ENCODE measurements at regions not wholly inside any gene's neighbourhood (a gene's known extent, or its start where the extent isn't known, plus 50 kb on each side); places are given as distances from the start of the nearest gene placed in this dataset.

GRCh38 chr5:61610678-61611024 is 278.6 kb downstream of the ZSWIM6 start:
- Histone ChIP-seq H3K9me2 (replicated peaks; ENCODE audit: control insufficient read depth, low read length) (no peaks in the 10 kb centered on the region), H3K9me3 (ENCODE audit: control insufficient read depth, insufficient read depth, low read length) (no peaks in the 10 kb centered on the region), H3K27me3 (ENCODE audit: control insufficient read depth, low read length) (no peaks in the 10 kb centered on the region; the same call in 1 of the 2 replicates), H3K4me3 (ENCODE audit: low read length) (no peak overlapping the region), H3K36me3 (ENCODE audit: control insufficient read depth, low read length) (no peaks in the 10 kb centered on the region), H3K4me1 (ENCODE audit: control insufficient read depth, low read length) (no peaks in the 10 kb centered on the region), H3F3A (ENCODE audit: control insufficient read depth, insufficient read depth) (no peaks in the 10 kb centered on the region), H4K20me1 (ENCODE audit: control insufficient read depth, insufficient read depth, low read depth, low read length) (no peaks in the 10 kb centered on the region), H3K27ac (ENCODE audit: low read depth, low read length) (no peak overlapping the region), H3K4me2 (ENCODE audit: low read length) (no peak overlapping the region), H3K79me2 (ENCODE audit: control insufficient read depth, low read length) (no peaks in the 10 kb centered on the region)
- TF ChIP-seq CTCF (IDR thresholded peaks at IDR 0.05; ENCODE audit: low read depth, low read length, poor library complexity, severe bottlenecking) = no peak
- no peak for TF ChIP-seq EZH2phosphoT487 (IDR thresholded peaks at IDR 0.05; ENCODE audit: borderline replicate concordance, low read length)

- Histone ChIP-seq H3K36me3 (ENCODE audit: control insufficient read depth, low read length) (no peaks in the 10 kb centered on the region), H3K4me2 (ENCODE audit: low read length) (no peak overlapping the region), H3K9me2 (replicated peaks; ENCODE audit: control insufficient read depth, low read length) (no peaks in the 10 kb centered on the region), H3K79me2 (ENCODE audit: control insufficient read depth, low read length) (no peaks in the 10 kb centered on the region), H4K20me1 (ENCODE audit: control insufficient read depth, insufficient read depth, low read depth, low read length) (no peaks in the 10 kb centered on the region), H3K27me3 (ENCODE audit: control insufficient read depth, low read length) (no peaks in the 10 kb centered on the region; the same call in 1 of the 2 replicates), H3K4me1 (ENCODE audit: control insufficient read depth, low read length) (no peaks in the 10 kb centered on the region), H3F3A (ENCODE audit: control insufficient read depth, insufficient read depth) (no peaks in the 10 kb centered on the region), H3K27ac (ENCODE audit: low read depth, low read length) (no peak overlapping the region), H3K9me3 (ENCODE audit: control insufficient read depth, insufficient read depth, low read length) (no peaks in the 10 kb centered on the region), H3K4me3 (ENCODE audit: low read length) (no peak overlapping the region)
- no peak for TF ChIP-seq CTCF (IDR thresholded peaks at IDR 0.05; ENCODE audit: low read depth, low read length, poor library complexity, severe bottlenecking)
- TF ChIP-seq EZH2phosphoT487 (IDR thresholded peaks at IDR 0.05; ENCODE audit: borderline replicate concordance, low read length) = no peak
Measured at GRCh38 chr5:61612431-61612830, 280.4 kb downstream of the ZSWIM6 start.

- no peaks in the 10 kb centered on the region for H3K4me1 ChIP-seq (ENCODE audit: control insufficient read depth, low read length)
- no peaks in the 10 kb centered on the region; the same call in 1 of the 2 replicates for H3K27me3 ChIP-seq (ENCODE audit: control insufficient read depth, low read length)
- no peaks in the 10 kb centered on the region for H3K9me3 ChIP-seq (ENCODE audit: control insufficient read depth, insufficient read depth, low read length)
- no peaks in the 10 kb centered on the region for H3F3A ChIP-seq (ENCODE audit: control insufficient read depth, insufficient read depth)
- H3K4me2 ChIP-seq (ENCODE audit: low read length) = no peak overlapping the region
- TF ChIP-seq EZH2phosphoT487 (IDR thresholded peaks at IDR 0.05; ENCODE audit: borderline replicate concordance, low read length) (no peak), CTCF (IDR thresholded peaks at IDR 0.05; ENCODE audit: low read depth, low read length, poor library complexity, severe bottlenecking) (no peak)
- H3K79me2 ChIP-seq (ENCODE audit: control insufficient read depth, low read length) = no peaks in the 10 kb centered on the region
- no peaks in the 10 kb centered on the region for H3K36me3 ChIP-seq (ENCODE audit: control insufficient read depth, low read length)
- H3K9me2 ChIP-seq (replicated peaks; ENCODE audit: control insufficient read depth, low read length) = no peaks in the 10 kb centered on the region
- H3K4me3 ChIP-seq (ENCODE audit: low read length) = no peak overlapping the region
- no peak overlapping the region for H3K27ac ChIP-seq (ENCODE audit: low read depth, low read length)
- no peaks in the 10 kb centered on the region for H4K20me1 ChIP-seq (ENCODE audit: control insufficient read depth, insufficient read depth, low read depth, low read length)
Measured at GRCh38 chr5:61613679-61614078, 281.6 kb downstream of the ZSWIM6 start.

GRCh38 chr5:61614606-61615005 is 282.5 kb downstream of the ZSWIM6 start:
- TF ChIP-seq CTCF (IDR thresholded peaks at IDR 0.05; ENCODE audit: low read depth, low read length, poor library complexity, severe bottlenecking) = no peak
- TF ChIP-seq EZH2phosphoT487 (IDR thresholded peaks at IDR 0.05; ENCODE audit: borderline replicate concordance, low read length) = no peak
- H3K4me1 ChIP-seq (ENCODE audit: control insufficient read depth, low read length) = peaks cover 3% of the 10 kb centered on the region; the same call in 1 of the 2 replicates
- no peak overlapping the region for H3K4me2 ChIP-seq (ENCODE audit: low read length)
- H3K27me3 ChIP-seq (ENCODE audit: control insufficient read depth, low read length) = no peaks in the 10 kb centered on the region; the same call in 1 of the 2 replicates
- no peak overlapping the region for H3K4me3 ChIP-seq (ENCODE audit: low read length)
- no peaks in the 10 kb centered on the region for H4K20me1 ChIP-seq (ENCODE audit: control insufficient read depth, insufficient read depth, low read depth, low read length)
- no peaks in the 10 kb centered on the region for H3K9me2 ChIP-seq (replicated peaks; ENCODE audit: control insufficient read depth, low read length)
- H3K9me3 ChIP-seq (ENCODE audit: control insufficient read depth, insufficient read depth, low read length) = no peaks in the 10 kb centered on the region
- no peak overlapping the region for H3K27ac ChIP-seq (ENCODE audit: low read depth, low read length)
- no peaks in the 10 kb centered on the region for H3F3A ChIP-seq (ENCODE audit: control insufficient read depth, insufficient read depth)
- no peaks in the 10 kb centered on the region for H3K79me2 ChIP-seq (ENCODE audit: control insufficient read depth, low read length)
- no peaks in the 10 kb centered on the region for H3K36me3 ChIP-seq (ENCODE audit: control insufficient read depth, low read length)

All from DOHH2 (cell line).